Activated effector memory CD4-positive, alpha-beta T cell treated with anti-CD3 and anti-CD28 coated beads, Interleukin-2, amount 50 U/mL, for 16 hours (primary cell): ENCODE measurements at regions not wholly inside any gene's neighbourhood (a gene's known extent, or its start where the extent isn't known, plus 50 kb on each side); places are given as distances from the start of the nearest gene placed in this dataset.
"Not testable (repeated sequence)": the region's sequence is repeated elsewhere in the genome, so short reads cannot be mapped to it uniquely, and the experiment has no call there.

Experiments
- DNase-seq: peaks from one replicate; pipeline ENCODE4 v3.0.0-alpha.2; 2020

DNA sequence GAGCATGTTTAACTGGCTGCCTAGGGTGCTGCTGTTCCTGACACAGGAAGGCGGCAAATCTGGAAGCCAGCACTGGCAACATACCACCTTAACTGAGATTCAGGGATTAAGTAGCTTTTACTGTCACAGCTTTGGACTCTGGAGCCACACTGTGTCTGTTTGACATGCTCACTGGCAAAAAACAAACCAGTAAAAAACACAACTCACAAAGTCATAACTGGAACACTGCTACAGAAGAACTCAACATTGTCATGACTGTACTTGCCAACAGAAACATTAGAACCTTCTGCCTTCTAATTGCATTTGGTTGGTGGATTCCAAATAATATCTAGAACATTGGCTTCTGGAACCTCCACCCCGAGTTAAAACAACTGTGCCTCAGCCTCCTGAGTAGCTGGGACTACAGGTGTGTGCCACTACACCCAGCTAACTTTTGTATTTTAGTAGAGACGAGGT, 117.6 kb downstream of the TTC6 start:
- DNase-seq, result no peak

DNA sequence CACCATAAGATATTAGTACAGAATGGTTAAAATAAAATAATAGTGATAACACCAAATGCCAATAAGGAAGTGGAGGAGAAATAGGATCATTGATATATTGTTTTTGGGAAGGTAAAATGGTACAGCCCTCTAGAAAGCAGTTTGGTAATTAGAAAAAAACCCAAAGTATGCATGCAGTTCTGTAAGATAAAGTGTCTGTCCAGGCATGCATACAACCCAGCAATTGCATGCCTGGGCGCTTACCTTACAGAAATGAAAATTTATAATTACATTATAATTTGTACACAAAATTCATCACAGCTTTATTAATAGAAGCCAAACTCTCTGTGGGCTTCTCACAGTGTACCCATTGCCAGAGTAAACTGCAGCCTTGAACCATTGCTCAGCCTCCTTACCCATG, 124.7 kb downstream of the TTC6 start:
- DNase-seq, result no peak

DNA sequence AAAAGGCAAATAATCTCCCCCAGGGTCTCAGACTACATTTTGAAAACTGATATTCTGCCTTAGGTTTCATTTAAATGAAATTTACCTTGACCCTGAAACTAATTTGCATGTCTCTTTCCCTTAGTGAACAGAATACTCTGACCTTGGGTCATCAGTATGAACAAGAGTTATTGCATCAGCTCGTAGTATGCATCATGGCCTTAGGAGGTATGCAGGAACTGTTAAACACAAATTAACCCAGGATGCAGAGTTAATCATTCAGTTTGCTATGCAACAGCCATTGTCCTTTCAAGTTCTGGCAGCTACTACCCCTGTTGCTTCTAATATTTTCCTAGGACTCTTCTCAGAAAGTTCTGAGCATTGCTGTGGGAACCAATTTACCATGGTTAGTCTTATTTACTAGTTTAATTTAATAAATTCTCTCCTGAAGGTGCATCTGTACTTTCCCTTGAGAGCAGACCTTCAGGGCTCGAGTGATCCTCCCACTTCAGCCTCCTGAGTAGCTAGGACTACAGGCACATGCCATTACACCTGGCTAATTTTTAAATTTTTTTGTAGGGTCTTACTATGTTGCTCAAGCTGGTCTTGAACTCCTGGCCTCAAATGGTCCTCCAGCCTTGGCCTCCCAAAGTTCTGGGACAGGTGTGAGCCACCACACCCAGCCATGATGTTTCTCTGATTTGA, 126.7 kb downstream of the TTC6 start:
- DNase-seq, result no peak

DNA sequence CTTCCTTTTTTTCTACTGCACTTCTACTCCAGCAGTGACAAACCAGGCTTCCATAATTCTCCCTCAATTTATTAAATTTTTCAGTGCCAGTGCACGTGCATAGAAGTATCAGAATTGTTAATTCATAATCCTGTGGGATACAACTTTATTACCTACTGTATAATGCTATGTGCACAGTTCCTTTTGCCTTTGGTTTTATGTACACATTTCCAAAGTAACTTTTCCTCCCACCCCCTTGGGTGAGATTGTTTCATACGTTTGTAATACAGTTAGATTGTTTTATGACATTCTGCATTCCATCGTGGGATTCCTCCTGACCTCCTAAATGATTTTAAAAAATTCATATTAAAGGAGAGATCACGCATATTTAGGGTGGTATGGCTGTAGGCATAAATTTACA, 128.1 kb downstream of the TTC6 start:
- DNase-seq, result no peak

DNA sequence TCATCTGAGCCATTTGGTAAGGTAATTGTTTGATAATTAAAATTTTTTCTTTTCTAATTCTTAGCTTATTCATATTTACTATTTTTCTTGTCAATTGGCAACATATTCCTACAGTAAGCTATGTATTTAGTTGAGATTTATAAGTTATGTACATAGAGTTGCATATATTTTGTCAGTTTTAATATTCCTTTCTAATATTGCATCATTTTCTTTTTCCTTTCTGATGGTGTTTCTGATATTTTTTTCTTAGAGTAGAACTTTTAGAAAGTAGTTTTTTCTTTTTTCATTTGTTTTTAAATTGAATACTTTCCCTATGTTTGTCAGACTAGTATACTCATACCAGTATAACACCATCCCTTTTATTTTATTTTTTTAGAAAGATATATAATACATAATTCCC, 131.3 kb downstream of the TTC6 start:
- no peak for DNase-seq

DNA sequence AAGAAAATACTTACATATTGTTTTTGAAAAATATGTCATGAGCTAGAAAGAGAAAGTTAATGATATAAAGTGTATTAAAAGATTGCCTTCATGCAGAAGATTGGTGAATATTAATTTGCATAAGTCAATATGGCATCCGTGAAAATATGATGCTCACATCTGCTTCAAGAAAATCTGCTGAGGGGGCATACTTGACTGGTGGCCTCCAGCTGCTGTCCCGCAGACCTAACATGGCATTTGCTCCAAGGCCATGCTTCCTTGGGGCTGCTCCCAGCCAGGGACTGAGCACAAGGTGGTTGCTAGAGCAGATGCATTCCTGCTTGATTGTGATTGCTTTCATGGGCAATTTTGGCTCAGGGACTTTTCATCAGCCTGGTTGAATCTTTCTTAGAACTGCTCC, 133.8 kb downstream of the TTC6 start:
- DNase-seq, result no peak

DNA sequence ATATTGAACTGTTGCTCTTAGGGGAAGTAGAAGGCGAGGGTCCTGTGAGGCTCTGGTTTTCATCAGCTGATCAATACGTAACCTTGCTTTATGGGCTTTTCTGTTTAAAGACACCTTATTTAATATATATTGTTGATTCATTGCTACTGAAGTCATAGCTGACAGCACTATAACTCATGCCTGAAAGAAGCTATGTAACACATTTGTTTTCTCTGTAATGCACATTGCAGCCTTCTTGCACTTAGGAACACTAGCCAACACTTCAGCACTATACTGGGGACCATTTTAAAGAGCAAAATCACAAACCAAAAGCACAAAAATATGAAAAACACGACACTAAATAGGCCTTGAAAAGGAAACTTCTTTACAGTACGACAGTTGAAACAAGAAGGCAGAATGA, 135.7 kb downstream of the TTC6 start:
- DNase-seq, result no peak

DNA sequence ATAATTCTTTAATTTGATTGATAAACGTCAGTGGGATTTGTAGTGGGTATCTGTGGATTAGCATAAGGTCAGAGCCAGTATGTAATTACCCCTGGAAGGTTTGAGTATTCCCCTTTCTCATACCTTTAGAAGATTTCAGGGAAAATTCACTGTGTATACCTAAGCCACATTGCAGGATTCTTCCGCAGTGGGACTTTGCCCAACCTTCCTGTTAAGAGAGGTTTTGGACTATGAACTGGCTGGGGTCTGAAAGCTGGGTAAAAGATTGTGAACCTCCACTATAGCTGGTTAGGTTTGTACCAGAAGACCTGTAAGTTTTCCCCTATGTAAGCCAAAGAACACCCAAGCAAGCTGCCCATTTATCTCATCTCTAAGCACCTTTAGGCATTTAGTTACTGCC, 150.2 kb downstream of the TTC6 start:
- DNase-seq, result no peak

DNA sequence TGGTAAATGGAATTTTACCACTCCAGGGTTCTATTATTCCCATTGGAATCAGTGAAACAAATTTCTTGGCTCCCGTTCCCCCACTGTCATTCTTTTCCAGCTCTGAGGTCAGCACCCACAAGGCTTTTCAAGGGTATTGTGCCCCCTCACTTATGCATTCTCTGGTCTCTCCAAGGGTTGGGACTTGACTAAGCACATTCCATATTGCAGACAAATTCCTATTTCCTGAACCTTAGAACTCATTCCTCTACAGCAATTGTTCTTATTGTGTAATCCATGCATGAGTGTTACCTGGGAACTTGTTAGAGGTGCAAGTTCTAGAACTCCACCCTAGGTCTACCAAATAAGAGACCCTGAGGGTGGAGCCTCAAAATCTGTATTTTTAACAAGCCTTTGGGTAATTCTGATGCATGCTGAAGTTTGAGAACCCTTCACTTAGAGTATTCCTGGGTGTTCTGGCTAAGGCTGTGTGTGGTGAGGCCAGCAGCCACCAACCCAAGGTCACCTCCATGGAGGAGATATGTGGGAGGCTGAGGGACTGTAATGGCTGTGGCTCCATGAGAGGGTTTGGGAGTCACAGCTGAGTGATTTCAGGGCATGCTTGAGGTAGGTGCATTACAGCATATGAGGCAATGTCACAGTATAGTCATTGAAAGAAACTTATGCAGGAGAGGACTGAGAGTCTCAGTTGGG, 150.9 kb downstream of the TTC6 start:
- no peak for DNase-seq

DNA sequence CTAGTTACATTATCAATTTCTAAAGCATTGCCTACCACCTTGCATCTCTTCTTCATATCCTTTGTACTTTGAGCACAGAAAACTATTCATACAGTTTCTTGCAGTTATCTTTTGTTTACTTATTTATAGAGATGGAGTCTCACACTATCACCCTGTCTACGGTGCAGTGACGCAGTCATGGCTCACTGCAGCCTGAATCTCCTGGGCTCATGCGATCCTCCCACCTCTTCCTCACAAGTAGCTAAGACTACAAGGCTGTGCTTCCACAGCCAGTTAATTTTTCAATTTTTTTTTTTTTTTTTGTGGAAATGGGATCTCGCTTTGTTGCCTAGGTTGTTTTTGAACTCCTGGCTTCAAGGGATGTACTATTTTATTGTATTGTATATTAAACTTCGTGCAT, 158.0 kb downstream of the TTC6 start:
- DNase-seq, result no peak

DNA sequence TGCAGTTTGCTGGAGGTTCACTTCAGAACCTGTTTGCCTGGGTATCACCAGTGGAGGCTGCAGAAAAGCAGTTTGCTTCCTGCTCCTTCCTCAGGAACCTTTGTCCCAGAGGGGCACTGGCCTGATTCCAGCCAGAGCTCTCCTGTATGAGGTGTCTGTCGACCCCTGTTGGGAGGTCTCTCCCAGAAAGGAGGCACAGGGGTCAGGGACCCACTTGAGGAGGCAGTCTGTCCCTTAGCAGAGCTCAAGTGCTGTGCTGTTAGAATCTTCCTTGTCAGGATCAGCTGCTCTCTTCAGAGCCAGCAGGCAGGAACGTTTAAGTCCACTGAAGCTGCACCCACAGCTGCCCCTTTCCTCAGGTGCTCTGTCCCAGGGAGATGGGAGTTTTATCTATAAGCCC, 164.8 kb downstream of the TTC6 start:
- not testable (repeated sequence) for DNase-seq

DNA sequence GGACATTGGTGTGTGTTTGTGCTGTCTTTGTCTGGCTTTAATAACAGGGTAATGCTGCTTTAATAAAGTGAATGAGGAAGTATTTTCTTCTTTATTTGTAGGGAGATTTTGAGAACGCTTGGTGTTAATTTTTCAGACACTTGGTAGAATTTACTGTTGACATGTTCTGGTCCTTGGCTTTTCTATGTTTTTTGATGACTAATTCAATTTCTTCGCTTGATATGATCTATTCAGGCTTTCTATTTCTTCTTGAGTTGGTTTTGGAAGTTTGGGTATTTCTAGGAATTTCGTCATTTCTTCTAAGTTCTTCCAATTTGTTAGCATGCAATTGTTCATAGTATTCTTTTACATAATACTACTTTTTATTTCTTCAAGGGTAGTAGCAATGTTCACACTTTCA, 167.8 kb downstream of the TTC6 start:
- no peak for DNase-seq

DNA sequence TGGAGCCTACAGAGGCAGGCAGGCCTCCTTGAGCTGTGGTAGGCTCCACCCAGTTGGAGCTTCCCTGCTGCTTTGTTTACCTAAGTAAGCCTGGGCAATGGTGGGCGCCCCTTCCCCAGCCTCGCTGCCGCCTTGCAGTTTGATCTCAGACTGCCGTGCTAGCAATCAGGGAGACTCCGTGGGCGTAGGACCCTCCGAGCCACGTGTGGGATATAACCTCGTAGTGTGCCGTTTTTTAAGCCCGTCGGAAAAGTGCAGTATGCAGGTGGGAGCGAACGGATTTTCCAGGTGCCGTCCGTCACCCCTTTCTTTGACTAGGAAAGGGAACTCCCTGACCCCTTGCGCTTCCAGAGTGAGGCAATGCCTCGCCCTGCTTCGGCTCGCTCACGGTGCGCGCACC, 176.9 kb downstream of the TTC6 start:
- DNase-seq, result not testable (repeated sequence)

DNA sequence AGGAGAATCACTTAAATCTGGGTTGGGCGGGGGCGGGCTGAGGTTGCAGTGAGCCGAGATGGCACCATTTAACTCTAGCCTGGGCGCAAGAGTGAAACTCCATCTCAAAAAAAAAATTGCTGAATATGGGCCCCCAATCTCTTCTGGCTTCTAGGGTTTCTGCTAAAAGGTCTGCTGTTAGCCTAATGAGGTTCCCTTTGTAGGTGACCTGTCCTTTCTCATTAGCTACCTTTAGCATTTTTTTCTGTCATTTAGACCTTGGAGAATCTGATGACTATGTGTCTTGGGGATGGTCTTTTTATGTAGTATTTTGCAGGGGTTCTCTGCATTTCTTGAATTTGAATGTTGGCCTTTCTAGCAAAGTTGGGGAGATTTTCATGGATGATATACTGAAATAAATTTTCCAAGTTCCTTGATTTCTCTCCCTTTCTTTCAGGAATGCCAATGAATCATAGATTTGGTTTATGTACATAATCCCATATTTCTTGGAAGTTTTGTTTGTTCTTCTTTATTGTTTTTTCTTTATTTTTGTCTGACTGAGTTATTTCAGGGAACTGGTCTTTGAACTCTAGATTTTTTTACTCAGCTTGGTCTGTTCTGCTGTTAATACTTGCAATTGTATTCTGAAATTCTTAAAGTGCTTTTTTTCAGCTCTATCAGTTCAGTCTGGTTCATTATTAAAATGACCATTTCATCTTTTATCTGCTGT, 181.5 kb downstream of the TTC6 start:
- no peak for DNase-seq

DNA sequence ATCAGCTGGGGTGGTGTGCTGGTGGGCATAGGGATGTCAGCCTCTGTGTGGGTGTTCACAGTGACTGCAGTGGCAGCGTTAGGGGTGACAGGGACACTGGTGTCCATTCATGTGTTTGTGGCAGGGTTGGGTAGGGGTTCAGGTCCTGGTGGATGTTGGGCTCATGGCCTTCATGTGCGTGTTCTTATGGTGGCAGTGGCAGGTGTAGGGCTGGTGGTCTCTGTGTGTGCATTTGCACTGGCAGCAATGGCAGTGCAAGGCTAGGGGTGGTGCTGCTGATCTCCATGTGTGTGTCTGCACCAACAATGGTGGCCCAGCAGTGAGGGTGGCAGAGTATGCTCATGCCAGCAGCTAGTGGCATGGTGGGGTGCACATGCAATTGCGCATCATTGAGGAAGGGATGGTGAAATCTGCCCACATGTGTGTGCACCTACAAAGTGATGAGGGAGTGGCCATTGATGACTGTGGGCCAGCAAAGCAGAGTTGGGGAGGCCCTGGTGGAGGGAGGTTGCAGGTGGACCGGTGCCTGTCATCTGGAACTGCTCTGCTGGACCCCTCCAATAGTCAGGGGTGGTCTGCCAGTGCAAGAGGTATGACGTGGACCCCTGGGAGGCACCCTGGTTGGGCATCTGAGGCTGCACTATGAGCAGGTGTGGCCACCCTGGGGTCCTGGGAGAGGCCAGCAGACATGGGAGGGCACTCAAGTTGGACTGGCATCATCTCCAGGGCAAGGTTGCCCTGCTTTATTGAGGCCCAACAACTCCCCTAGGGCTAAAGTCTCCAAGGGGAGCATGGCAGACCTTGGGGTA, 182.9 kb downstream of the TTC6 start:
- no peak for DNase-seq

DNA sequence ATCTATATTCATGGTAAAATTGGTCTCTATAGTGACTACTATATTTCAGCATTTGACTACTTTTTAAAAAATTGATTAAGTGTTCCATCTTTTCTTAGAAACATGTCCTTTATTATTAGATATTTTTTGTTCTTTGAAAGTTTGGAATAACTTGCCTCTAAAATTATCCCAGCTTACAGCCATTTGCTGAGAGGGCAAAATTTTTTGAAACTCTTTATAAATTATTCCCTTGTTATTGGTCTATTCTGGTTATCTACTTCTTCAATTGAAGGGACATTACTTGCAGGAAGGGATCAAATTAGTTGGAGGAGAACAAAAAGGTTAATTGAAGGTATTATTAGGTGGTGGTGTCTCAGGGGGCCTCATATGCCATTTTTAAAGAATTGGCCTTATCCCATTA, 184.1 kb downstream of the TTC6 start:
- no peak for DNase-seq

DNA sequence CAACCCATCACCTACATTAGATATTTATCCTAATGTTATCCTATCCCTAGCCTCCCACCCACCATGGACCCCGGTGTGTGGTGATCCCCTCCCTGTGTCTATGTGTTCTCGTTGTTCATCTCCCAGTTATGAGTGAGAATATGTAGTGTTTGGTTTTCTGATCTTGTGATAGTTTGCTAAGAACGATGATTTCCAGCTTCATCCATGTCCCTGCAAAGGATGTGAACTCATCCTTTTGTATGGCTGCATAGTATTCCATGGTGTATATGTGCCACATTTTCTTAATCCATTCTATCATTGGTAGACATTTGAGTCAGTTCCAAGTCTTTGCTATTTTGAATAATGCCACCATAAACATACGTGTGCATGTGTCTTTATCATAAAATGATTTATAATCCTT, 185.3 kb downstream of the TTC6 start:
- DNase-seq, result not testable (repeated sequence)

DNA sequence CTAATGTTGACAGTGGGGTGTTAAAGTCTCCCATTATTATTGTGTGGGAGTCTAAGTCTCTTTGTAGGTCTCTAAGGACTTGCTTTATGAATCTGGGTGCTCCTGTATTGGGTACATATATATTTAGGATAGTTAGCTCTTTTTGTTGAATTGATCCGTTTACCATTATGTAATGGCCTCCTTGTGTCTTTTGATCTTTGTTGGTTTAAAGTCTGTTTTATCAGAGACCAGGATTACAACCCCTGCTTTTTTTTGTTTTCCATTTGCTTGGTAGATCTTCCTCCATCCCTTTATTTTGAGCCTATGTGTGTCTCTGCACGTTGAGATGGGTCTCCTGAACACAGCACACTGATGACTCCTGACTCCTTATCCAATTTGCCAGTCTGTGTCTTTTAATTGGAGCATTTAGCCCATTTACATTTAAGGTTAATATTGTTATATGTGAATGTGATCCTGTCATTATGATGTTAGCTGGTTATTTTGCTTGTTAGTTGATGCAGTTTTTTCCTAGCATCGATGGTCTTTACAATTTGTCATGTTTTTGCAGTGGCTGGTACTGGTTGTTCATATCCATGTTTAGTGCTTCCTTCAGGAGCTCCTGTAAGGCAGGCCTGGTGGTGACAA, 188.9 kb downstream of the TTC6 start:
- DNase-seq, result not testable (repeated sequence)

DNA sequence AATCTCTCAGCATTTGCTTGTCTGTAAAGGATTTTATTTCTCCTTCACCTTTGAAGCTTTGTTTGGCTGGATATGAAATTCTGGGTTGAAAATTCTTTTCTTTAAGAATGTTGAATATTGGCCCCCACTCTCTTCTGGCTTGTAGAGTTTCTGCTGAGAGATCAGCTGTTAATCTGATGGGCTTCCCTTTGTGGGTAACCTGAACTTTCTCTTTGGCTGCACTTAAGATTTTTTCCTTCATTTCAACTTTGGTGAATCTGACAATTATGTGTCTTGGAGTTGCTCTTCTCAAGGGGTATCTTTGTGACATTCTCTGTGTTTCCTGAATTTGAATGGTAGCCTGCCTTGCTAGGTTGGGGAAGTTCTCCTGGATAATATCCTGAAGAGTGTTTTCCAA, 189.4 kb downstream of the TTC6 start:
- not testable (repeated sequence) for DNase-seq

DNA sequence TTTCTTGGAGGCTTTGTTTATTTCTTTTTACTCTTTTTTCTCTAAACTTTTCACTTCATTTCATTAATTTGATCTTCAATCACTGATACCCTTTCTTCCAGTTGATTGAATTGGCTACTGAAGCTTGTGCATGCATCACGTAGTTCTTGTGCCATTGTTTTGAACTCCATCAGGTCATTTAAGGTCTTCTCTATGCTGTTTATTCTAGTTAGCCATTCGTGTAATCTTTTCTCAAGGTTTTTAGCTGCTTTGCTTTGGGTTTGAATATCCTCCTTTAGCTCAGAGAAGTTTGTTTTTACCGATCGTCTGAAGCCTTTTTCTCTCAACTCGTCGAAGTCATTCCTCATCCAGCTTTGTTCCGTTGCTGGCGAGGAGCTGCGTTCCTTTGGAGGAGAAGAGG, 189.9 kb downstream of the TTC6 start:
- DNase-seq, result not testable (repeated sequence)

DNA sequence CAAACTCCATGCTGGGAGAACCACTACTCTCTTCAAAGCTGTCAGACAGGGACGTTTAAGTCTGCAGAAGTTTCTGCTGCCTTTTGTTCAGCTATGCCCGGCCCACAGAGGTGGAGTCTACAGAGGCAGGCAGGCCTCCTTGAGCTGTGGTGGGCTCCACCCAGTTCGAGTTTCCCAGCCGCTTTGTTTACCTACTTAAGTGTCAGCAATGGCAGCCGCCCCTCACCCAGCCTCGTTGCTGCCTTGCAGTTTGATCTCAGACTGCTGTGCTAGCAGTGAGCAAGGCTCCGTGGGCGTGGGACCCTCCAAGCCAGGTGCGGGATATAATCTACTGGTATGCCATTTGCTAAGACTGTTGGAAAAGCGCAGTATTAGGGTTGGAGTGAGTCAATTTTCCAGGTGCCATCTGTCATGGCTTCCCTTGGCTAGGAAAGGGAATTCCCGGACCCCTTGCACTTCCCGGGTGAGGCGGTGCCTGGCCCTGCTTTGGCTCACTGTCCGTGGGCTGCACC, 190.7 kb downstream of the TTC6 start:
- DNase-seq, result not testable (repeated sequence)

DNA sequence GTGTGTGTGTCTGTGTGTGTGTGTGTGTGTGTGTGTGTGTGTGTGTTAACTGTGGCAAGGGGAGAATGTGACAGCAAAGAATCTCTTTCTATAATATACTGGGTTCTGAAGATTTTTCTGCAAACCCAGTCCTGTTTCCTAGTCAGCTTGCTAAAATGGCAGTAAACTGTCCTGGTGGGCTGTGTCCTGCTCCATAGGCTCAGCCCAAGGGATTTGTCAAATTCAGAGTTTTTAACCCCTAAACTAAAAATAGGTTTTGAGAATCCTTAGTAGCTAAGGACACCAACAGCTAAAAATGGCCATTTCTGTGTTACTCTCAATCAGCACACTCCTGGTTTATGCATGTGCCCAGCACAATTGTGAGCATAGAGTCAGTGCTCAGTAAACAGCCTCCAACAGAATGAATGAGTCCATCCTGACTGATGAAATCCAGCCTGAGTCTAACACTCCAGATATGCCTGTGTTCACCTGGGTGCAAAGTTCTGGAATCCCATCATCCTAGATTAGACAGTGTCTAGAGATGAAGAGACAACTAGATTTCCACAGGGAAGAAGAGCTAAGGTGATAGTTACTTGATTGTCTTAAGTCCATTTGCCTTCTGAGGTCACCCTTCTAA, 192.6 kb downstream of the TTC6 start:
- DNase-seq, result no peak
